ENCODE measurements at regions not wholly inside any gene's neighbourhood (a gene's known extent, or its start where the extent isn't known, plus 50 kb on each side); places are given as distances from the start of the nearest gene placed in this dataset.

DNA sequence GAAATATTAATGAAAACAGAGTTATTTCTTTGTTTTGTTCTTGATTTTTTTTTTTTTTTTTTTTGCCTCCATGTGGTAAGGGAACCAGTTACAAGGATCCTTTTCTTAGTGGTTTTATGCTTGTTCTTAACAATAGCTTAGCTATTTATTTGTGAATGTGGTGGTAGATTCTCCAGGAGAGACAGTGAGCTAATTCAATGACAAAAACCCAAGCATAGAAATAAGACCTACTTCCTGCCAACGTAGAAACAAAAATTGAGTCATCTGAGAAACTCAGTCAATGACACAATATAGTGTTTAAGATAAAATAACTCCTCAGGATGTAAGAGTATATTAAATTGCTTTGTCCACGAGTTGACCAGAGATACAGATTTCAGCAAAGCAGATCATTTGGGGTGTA lies 863.8 kb upstream of the PABPC4L start:
- RAD21 ChIA-PET (ENCODE audit: low non-redundant PET in 1 of 2, low total read pairs in 2 of 2, uncharacterized antibody in 2 of 2, unreplicated experiment in 2 of 2): no interaction called here
- Histone ChIP-seq H3K4me2 (ENCODE audit: low read length) (no peak overlapping the region), H3K36me3 (ENCODE audit: control insufficient read depth in 1 of 2, insufficient read depth in 2 of 2, low read length in 2 of 2) (no peaks in the 10 kb centered on the region), H3K9me2 (ENCODE audit: insufficient read depth) (no peaks in the 10 kb centered on the region), H3K4me3 (replicated peaks in 1 of 2; ENCODE audit: low read depth in 1 of 2, low read length in 2 of 2) (no peak overlapping the region), H3K9ac (ENCODE audit: low read length) (no peak overlapping the region), H2AFZ (ENCODE audit: low read depth, low read length, poor library complexity, severe bottlenecking) (no peak overlapping the region), H4K20me1 (ENCODE audit: insufficient read depth) (no peaks in the 10 kb centered on the region), H3K79me2 (ENCODE audit: insufficient read depth, low read length) (no peaks in the 10 kb centered on the region), H3K27me3 (ENCODE audit: insufficient read depth, low read length) (no peaks in the 10 kb centered on the region), H3K9me3 (ENCODE audit: control insufficient read depth in 1 of 2, insufficient read depth in 1 of 2, low read depth in 1 of 2, low read length in 2 of 2) (no peaks in the 10 kb centered on the region), H3K4me1 (ENCODE audit: control insufficient read depth in 1 of 2, insufficient read depth in 2 of 2, low read length in 2 of 2) (no peaks in the 10 kb centered on the region), H3K27ac (ENCODE audit: low read depth, low read length) (no peak overlapping the region)
- BruUV-seq (replicated peaks): no TSS peak
- intact Hi-C loops (cut with micrococcal nuclease): no loop called here
- POLR2A ChIA-PET: no interaction called here
- CTCF ChIA-PET: no interaction called here
- no peak for DNase-seq (ENCODE audit: low read depth, low spot score)
- no peak for TF ChIP-seq CEBPB (IDR thresholded peaks at IDR 0.05; ENCODE audit: low read depth)
- no peak for TF ChIP-seq CBX3 (IDR thresholded peaks at IDR 0.05; ENCODE audit: low read depth)
- no peak for TF ChIP-seq SRF (IDR thresholded peaks at IDR 0.05; ENCODE audit: low read depth)
- TF ChIP-seq TCF7L2 (IDR thresholded peaks at IDR 0.05; ENCODE audit: borderline replicate concordance, extremely low read depth, insufficient read depth, insufficient read length): no peak
- TF ChIP-seq POLR2A (IDR thresholded peaks at IDR 0.05; ENCODE audit: borderline replicate concordance, extremely low read depth, insufficient read depth, insufficient read length): no peak
- no peak for TF ChIP-seq EZH2phosphoT487 (IDR thresholded peaks at IDR 0.05; ENCODE audit: borderline replicate concordance)
- TF ChIP-seq EZH2 (IDR thresholded peaks at IDR 0.05): no peak
- TF ChIP-seq, protein P1, sequence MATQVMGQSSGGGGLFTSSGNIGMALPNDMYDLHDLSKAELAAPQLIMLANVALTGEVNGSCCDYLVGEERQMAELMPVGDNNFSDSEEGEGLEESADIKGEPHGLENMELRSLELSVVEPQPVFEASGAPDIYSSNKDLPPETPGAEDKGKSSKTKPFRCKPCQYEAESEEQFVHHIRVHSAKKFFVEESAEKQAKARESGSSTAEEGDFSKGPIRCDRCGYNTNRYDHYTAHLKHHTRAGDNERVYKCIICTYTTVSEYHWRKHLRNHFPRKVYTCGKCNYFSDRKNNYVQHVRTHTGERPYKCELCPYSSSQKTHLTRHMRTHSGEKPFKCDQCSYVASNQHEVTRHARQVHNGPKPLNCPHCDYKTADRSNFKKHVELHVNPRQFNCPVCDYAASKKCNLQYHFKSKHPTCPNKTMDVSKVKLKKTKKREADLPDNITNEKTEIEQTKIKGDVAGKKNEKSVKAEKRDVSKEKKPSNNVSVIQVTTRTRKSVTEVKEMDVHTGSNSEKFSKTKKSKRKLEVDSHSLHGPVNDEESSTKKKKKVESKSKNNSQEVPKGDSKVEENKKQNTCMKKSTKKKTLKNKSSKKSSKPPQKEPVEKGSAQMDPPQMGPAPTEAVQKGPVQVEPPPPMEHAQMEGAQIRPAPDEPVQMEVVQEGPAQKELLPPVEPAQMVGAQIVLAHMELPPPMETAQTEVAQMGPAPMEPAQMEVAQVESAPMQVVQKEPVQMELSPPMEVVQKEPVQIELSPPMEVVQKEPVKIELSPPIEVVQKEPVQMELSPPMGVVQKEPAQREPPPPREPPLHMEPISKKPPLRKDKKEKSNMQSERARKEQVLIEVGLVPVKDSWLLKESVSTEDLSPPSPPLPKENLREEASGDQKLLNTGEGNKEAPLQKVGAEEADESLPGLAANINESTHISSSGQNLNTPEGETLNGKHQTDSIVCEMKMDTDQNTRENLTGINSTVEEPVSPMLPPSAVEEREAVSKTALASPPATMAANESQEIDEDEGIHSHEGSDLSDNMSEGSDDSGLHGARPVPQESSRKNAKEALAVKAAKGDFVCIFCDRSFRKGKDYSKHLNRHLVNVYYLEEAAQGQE (IDR thresholded peaks at IDR 0.05; ENCODE audit: low read depth): no peak
- TF ChIP-seq RAD21 (IDR thresholded peaks at IDR 0.05; ENCODE audit: low read depth): no peak
- TF ChIP-seq POLR2AphosphoS5 (IDR thresholded peaks at IDR 0.05; ENCODE audit: low read depth, low read length): no peak
- TF ChIP-seq SIN3A (IDR thresholded peaks at IDR 0.05; ENCODE audit: low read depth): no peak
- no peak for ATAC-seq

All from HCT116 (cell line).